ENCODE measurements at regions not wholly inside any gene's neighbourhood (a gene's known extent, or its start where the extent isn't known, plus 50 kb on each side); places are given as distances from the start of the nearest gene placed in this dataset.

DNA sequence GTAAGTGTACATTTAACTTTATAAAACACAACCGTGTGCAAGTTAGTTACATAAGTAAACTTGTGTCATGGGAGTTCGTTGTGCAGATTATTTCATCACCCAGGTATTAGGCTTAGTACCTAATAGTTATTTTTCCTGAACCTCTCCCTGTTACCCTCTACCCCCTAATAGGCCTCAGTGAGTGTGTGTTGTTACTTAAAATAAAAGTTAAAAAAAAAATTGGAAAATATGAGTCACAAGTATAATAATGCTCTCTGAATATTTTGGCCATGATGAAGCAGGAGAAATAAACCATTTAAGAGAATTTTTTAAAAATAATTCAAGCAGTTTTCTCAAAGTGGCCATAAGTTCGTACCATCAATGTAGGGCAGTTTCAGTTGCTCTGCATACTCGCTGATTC is 105.1 kb upstream of the GRID2 start:
- Mint-ChIP-seq H3K9me3 (ENCODE audit: unreplicated experiment) (no peaks in the 10 kb centered on the region), H3K4me3 (ENCODE audit: unreplicated experiment) (no peak overlapping the region), H3K27ac (ENCODE audit: unreplicated experiment) (no peak overlapping the region), H3K4me1 (ENCODE audit: low read depth, unreplicated experiment) (no peaks in the 10 kb centered on the region), H3K36me3 (ENCODE audit: low read depth, unreplicated experiment) (no peaks in the 10 kb centered on the region), H3K27me3 (ENCODE audit: low read depth, unreplicated experiment) (no peaks in the 10 kb centered on the region)
- Histone ChIP-seq H2AFZ (ENCODE audit: low read depth, low read length) (peak overlapping the region; percentile 54), H3K27ac (ENCODE audit: low read depth, low read length) (peak overlapping the region; percentile 8), H3K9ac (ENCODE audit: low read length) (no peak overlapping the region), H4K20me1 (ENCODE audit: insufficient read depth, low read length) (no peaks in the 10 kb centered on the region), H3K36me3 (ENCODE audit: insufficient read depth, low read length) (no peaks in the 10 kb centered on the region), H3K4me1 (ENCODE audit: insufficient read depth, low read length) (no peaks in the 10 kb centered on the region), H3K4me3 (ENCODE audit: insufficient read depth, low read depth, low read length) (no peak overlapping the region), H3K79me2 (ENCODE audit: insufficient read depth, low read length) (no peaks in the 10 kb centered on the region), H3K9me3 (ENCODE audit: insufficient read depth, low read depth, low read length) (no peaks in the 10 kb centered on the region), H3K4me2 (ENCODE audit: low read length) (peak overlapping the region; percentile 44), H3K27me3 (ENCODE audit: insufficient read depth, low read length) (no peaks in the 10 kb centered on the region)
- FAIRE-seq (no peak), DNase-seq (ENCODE audit: low read depth) (peak; percentile 56)
- no peak for TF ChIP-seq EZH2 (IDR thresholded peaks at IDR 0.05; ENCODE audit: insufficient read depth, low read length)
- TF ChIP-seq, protein P1, sequence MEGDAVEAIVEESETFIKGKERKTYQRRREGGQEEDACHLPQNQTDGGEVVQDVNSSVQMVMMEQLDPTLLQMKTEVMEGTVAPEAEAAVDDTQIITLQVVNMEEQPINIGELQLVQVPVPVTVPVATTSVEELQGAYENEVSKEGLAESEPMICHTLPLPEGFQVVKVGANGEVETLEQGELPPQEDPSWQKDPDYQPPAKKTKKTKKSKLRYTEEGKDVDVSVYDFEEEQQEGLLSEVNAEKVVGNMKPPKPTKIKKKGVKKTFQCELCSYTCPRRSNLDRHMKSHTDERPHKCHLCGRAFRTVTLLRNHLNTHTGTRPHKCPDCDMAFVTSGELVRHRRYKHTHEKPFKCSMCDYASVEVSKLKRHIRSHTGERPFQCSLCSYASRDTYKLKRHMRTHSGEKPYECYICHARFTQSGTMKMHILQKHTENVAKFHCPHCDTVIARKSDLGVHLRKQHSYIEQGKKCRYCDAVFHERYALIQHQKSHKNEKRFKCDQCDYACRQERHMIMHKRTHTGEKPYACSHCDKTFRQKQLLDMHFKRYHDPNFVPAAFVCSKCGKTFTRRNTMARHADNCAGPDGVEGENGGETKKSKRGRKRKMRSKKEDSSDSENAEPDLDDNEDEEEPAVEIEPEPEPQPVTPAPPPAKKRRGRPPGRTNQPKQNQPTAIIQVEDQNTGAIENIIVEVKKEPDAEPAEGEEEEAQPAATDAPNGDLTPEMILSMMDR (IDR thresholded peaks at IDR 0.05; ENCODE audit: insufficient read depth, low read depth, low read length), result no peak

DNA sequence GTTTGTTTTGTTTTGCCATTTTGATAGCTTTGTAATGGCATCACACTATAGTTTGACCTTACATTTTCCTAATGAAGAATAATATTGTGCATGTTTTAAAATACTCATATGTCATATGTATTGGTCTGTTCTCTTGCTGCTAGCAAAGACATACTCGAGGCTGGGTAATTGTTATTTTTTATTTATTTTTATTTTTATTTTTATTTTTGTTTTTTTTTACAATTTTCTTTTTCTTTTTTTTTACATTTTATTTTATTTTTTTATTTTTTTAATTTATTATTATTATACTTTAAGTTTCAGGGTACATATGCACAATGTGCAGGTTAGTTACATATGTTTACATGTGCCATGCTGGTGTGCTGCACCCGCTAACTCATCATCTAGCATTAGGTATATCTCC is 104.6 kb upstream of the GRID2 start:
- H3K9me3 ChIP-seq (ENCODE audit: insufficient read depth, low read depth, low read length), result no peaks in the 10 kb centered on the region
- TF ChIP-seq, protein P1 (IDR thresholded peaks at IDR 0.05; ENCODE audit: insufficient read depth, low read depth, low read length), result no peak
- no peak for TF ChIP-seq EZH2 (IDR thresholded peaks at IDR 0.05; ENCODE audit: insufficient read depth, low read length)
- H3K4me3 ChIP-seq (ENCODE audit: insufficient read depth, low read depth, low read length), result no peak overlapping the region
- H3K4me2 ChIP-seq (ENCODE audit: low read length), result peak overlapping the region; percentile 44
- H3K4me3 Mint-ChIP-seq (ENCODE audit: unreplicated experiment), result no peak overlapping the region
- H3K4me1 ChIP-seq (ENCODE audit: insufficient read depth, low read length), result no peaks in the 10 kb centered on the region
- no peak for DNase-seq (ENCODE audit: low read depth)
- no peaks in the 10 kb centered on the region for H3K36me3 Mint-ChIP-seq (ENCODE audit: low read depth, unreplicated experiment)
- peak overlapping the region; percentile 54 for H2AFZ ChIP-seq (ENCODE audit: low read depth, low read length)
- no peaks in the 10 kb centered on the region for H4K20me1 ChIP-seq (ENCODE audit: insufficient read depth, low read length)
- no peak overlapping the region for H3K27ac Mint-ChIP-seq (ENCODE audit: unreplicated experiment)
- H3K79me2 ChIP-seq (ENCODE audit: insufficient read depth, low read length), result no peaks in the 10 kb centered on the region
- FAIRE-seq, result no peak
- H3K27ac ChIP-seq (ENCODE audit: low read depth, low read length), result no peak overlapping the region
- no peaks in the 10 kb centered on the region for H3K4me1 Mint-ChIP-seq (ENCODE audit: low read depth, unreplicated experiment)
- H3K9ac ChIP-seq (ENCODE audit: low read length), result no peak overlapping the region
- H3K27me3 ChIP-seq (ENCODE audit: insufficient read depth, low read length), result no peaks in the 10 kb centered on the region
- no peaks in the 10 kb centered on the region for H3K36me3 ChIP-seq (ENCODE audit: insufficient read depth, low read length)
- no peaks in the 10 kb centered on the region for H3K9me3 Mint-ChIP-seq (ENCODE audit: unreplicated experiment)
- no peaks in the 10 kb centered on the region for H3K27me3 Mint-ChIP-seq (ENCODE audit: low read depth, unreplicated experiment)

GRCh38 chr4:92210906-92211305 is 92.9 kb upstream of the GRID2 start:
- no peak overlapping the region for H3K4me2 ChIP-seq (ENCODE audit: low read length)
- no peak overlapping the region for H3K4me3 ChIP-seq (ENCODE audit: insufficient read depth, low read depth, low read length)
- Mint-ChIP-seq H3K27ac (ENCODE audit: unreplicated experiment) (no peak overlapping the region), H3K4me3 (ENCODE audit: unreplicated experiment) (no peak overlapping the region), H3K4me1 (ENCODE audit: low read depth, unreplicated experiment) (no peaks in the 10 kb centered on the region), H3K27me3 (ENCODE audit: low read depth, unreplicated experiment) (no peaks in the 10 kb centered on the region), H3K36me3 (ENCODE audit: low read depth, unreplicated experiment) (peaks cover 1% of the 10 kb centered on the region), H3K9me3 (ENCODE audit: unreplicated experiment) (no peaks in the 10 kb centered on the region)
- no peak overlapping the region for H3K9ac ChIP-seq (ENCODE audit: low read length)
- H3K27ac ChIP-seq (ENCODE audit: low read depth, low read length), result no peak overlapping the region
- H3K79me2 ChIP-seq (ENCODE audit: insufficient read depth, low read length), result no peaks in the 10 kb centered on the region
- no peak for DNase-seq (ENCODE audit: low read depth)
- no peaks in the 10 kb centered on the region for H3K4me1 ChIP-seq (ENCODE audit: insufficient read depth, low read length)
- no peak overlapping the region for H2AFZ ChIP-seq (ENCODE audit: low read depth, low read length)
- TF ChIP-seq EZH2 (IDR thresholded peaks at IDR 0.05; ENCODE audit: insufficient read depth, low read length), result no peak
- TF ChIP-seq, protein P1 (IDR thresholded peaks at IDR 0.05; ENCODE audit: insufficient read depth, low read depth, low read length), result no peak
- no peaks in the 10 kb centered on the region for H3K36me3 ChIP-seq (ENCODE audit: insufficient read depth, low read length)
- FAIRE-seq, result no peak
- H3K9me3 ChIP-seq (ENCODE audit: insufficient read depth, low read depth, low read length), result no peaks in the 10 kb centered on the region
- H3K27me3 ChIP-seq (ENCODE audit: insufficient read depth, low read length), result no peaks in the 10 kb centered on the region
- H4K20me1 ChIP-seq (ENCODE audit: insufficient read depth, low read length), result no peaks in the 10 kb centered on the region
